Head of caudate nucleus (tissue), 42 donors: ENCODE measurements at regions not wholly inside any gene's neighbourhood (a gene's known extent, or its start where the extent isn't known, plus 50 kb on each side); places are given as distances from the start of the nearest gene placed in this dataset.

ENCODE experiments used
- DNase-seq, 42 donors: peaks; one replicate each; pipeline versions ENCODE4 v3.0.0 to v3.0.0-alpha.2; 2020 to 2021; ENCODE audit warnings: mixed read lengths in 7 of 42
- intact Hi-C: fragments of 100-400 bp; cut with DNase I; formaldehyde crosslinking; loops from one replicate; pipeline ENCODE4 v1.15.0; 2022

GRCh38 chr3:69588170-69588569 lies 151.1 kb upstream of the MITF start:
- intact Hi-C loops = no loop called here
- DNase-seq = no peak

GRCh38 chr3:69585472-69585871 lies 153.8 kb upstream of the MITF start:
- intact Hi-C loops = no loop called here
- no peak for DNase-seq

GRCh38 chr3:69582044-69582443 lies 157.2 kb upstream of the MITF start:
- intact Hi-C loops = no loop called here
- no peak for DNase-seq

- DNase-seq = no peak
- intact Hi-C loops = no loop called here
These were observed 159.8 kb upstream of the MITF start for GRCh38 chr3:69579306-69580041.

GRCh38 chr3:69569520-69569919 lies 169.7 kb upstream of the MITF start:
- no peak for DNase-seq
- intact Hi-C loops = loop anchor here (10.0 kb wide), 1 partner anchor 95 kb away; no protein-coding TSS in a partner anchor

GRCh38 chr3:69568951-69569350 lies 170.3 kb upstream of the MITF start:
- intact Hi-C loops = loop anchor here (10.0 kb wide), 1 partner anchor 96 kb away; no protein-coding TSS in a partner anchor
- DNase-seq = no peak

GRCh38 chr3:69568458-69568857 lies 170.8 kb upstream of the MITF start:
- no peak for DNase-seq
- intact Hi-C loops = loop anchor here (10.0 kb wide), 1 partner anchor 96 kb away; no protein-coding TSS in a partner anchor

- intact Hi-C loops = loop anchor here (10.0 kb wide), 1 partner anchor 97 kb away; no protein-coding TSS in a partner anchor
- no peak for DNase-seq
These were observed 171.6 kb upstream of the MITF start for GRCh38 chr3:69567710-69568052.

- no peak for DNase-seq
- intact Hi-C loops = loop anchor here (10.0 kb wide), 1 partner anchor 98 kb away; no protein-coding TSS in a partner anchor
These were observed 172.1 kb upstream of the MITF start for GRCh38 chr3:69567023-69567709.

- intact Hi-C loops = loop anchor here (10.0 kb wide), 1 partner anchor 99 kb away; no protein-coding TSS in a partner anchor
- DNase-seq = no peak
These were observed 173.0 kb upstream of the MITF start for GRCh38 chr3:69566275-69566674.

- no peak for DNase-seq
- intact Hi-C loops = loop anchor here (10.0 kb wide), 1 partner anchor 99 kb away; no protein-coding TSS in a partner anchor
These were observed 173.9 kb upstream of the MITF start for GRCh38 chr3:69565316-69565715.

- intact Hi-C loops = loop anchor here (10.0 kb wide), 1 partner anchor 101 kb away; no protein-coding TSS in a partner anchor
- no peak for DNase-seq
These were observed 175.3 kb upstream of the MITF start for GRCh38 chr3:69563981-69564380.

- intact Hi-C loops = loop anchor here (10.0 kb wide), 1 partner anchor 102 kb away; no protein-coding TSS in a partner anchor
These were observed 176.1 kb upstream of the MITF start for GRCh38 chr3:69563151-69563550.

GRCh38 chr3:69562020-69562419 lies 176.1 kb upstream of the FRMD4B start:
- DNase-seq = no peak
- intact Hi-C loops = loop anchor here (10.0 kb wide), 1 partner anchor 103 kb away; no protein-coding TSS in a partner anchor

More at GRCh38 chr3:69563151-69563550, 176.1 kb upstream of the MITF start:
- DNase-seq = no peak

GRCh38 chr3:69560818-69561217 lies 174.9 kb upstream of the FRMD4B start:
- DNase-seq = no peak
- intact Hi-C loops = loop anchor here (10.0 kb wide), 1 partner anchor 104 kb away; no protein-coding TSS in a partner anchor

- intact Hi-C loops = loop anchor here (10.0 kb wide), 1 partner anchor 105 kb away; no protein-coding TSS in a partner anchor
- no peak for DNase-seq
These were observed 174.2 kb upstream of the FRMD4B start for GRCh38 chr3:69560116-69560515.

- intact Hi-C loops = no loop called here
- DNase-seq = peak in 16 of 42 donors; percentile 20 to 74 (median 46)
These were observed 173.0 kb upstream of the FRMD4B start for GRCh38 chr3:69558912-69559311.

GRCh38 chr3:69554576-69554975 lies 168.7 kb upstream of the FRMD4B start:
- intact Hi-C loops = no loop called here
- DNase-seq = no peak

GRCh38 chr3:69553888-69554287 lies 168.0 kb upstream of the FRMD4B start:
- intact Hi-C loops = no loop called here
- DNase-seq = no peak

GRCh38 chr3:69547461-69547880 lies 161.6 kb upstream of the FRMD4B start:
- intact Hi-C loops = loop anchor here (10.0 kb wide), 2 partner anchors 113 to 243 kb away; no protein-coding TSS in a partner anchor
- peak in 1 of 42 donors; percentile 43 for DNase-seq
